ENCODE measurements at regions not wholly inside any gene's neighbourhood (a gene's known extent, or its start where the extent isn't known, plus 50 kb on each side); places are given as distances from the start of the nearest gene placed in this dataset.

DNA sequence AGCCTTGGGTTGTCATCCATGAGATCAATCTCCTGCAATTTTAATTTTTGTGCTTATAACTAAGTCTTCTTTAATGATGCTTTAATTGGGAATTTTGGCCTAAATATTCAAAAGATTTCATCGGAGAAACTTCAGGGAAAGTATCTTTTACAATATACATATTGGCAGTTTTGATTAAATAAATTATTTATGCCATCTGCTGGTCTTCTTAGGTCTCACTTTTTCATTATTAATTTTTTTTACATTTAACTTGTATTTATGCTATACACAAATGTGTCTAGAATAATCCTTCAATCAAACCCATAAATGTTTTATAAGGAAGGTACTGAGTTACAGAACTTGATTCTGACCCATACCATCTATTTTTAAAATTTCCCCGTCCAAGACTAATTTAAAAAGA is 95.1 kb upstream of the XPO1 start:
- TF ChIP-seq, protein P1, sequence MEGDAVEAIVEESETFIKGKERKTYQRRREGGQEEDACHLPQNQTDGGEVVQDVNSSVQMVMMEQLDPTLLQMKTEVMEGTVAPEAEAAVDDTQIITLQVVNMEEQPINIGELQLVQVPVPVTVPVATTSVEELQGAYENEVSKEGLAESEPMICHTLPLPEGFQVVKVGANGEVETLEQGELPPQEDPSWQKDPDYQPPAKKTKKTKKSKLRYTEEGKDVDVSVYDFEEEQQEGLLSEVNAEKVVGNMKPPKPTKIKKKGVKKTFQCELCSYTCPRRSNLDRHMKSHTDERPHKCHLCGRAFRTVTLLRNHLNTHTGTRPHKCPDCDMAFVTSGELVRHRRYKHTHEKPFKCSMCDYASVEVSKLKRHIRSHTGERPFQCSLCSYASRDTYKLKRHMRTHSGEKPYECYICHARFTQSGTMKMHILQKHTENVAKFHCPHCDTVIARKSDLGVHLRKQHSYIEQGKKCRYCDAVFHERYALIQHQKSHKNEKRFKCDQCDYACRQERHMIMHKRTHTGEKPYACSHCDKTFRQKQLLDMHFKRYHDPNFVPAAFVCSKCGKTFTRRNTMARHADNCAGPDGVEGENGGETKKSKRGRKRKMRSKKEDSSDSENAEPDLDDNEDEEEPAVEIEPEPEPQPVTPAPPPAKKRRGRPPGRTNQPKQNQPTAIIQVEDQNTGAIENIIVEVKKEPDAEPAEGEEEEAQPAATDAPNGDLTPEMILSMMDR (conservative IDR thresholded peaks at IDR 0.05 in 1 of 2, IDR thresholded peaks at IDR 0.05 in 1 of 2; ENCODE audit: extremely low read depth in 1 of 2, insufficient read depth in 1 of 2, low read depth in 1 of 2, low read length in 2 of 2) = no peak
- TF ChIP-seq EZH2 (IDR thresholded peaks at IDR 0.05; ENCODE audit: borderline replicate concordance, low read length) = no peak
